ENCODE measurements at regions not wholly inside any gene's neighbourhood (a gene's known extent, or its start where the extent isn't known, plus 50 kb on each side); places are given as distances from the start of the nearest gene placed in this dataset.

GRCh38 chr4:35100932-35101331 lies 1143.4 kb downstream of the ARAP2 start:
- no peak for DNase-seq (ENCODE audit: low spot score)
- intact Hi-C loops (cut with DNase I): no loop called here

DNA sequence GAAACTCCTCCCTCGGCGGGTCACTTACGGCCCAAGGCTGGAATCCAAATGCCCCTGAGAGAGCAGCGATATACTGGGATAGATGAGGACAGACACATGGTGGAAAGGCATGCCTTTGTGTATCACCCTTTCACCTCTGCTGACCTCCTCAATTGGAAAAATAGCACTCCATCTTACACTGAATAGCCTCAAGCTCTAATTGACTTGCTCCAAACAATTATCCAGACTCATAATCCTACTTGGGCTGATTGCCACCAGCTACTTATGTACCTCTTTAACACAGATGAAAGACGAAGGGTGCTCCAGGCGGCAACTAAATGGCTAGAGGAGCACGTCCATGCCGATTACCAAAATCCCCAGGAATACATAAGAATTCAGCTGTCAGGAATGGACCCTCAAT lies 1142.2 kb downstream of the ARAP2 start:
- intact Hi-C loops (cut with DNase I): no loop called here
- DNase-seq (ENCODE audit: low spot score): no peak

DNA sequence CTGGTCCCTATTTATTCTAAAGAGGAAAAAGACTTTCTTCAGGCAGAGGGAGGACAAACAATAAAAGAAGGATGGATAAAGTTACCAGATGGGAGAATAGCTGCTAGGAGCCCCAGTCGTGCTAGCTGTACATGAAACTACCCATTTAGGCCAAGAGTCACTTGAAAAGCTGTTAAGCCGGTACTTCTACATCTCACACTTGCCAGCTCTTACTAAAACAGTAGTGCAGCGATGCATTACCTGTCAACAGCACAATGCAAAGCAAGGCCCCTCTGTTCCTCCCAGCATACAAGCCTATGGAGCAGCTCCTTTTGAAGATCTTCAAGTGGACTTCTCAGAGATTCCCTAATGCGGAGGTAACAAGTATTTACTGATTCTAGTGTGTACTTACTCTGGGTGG lies 1138.8 kb downstream of the ARAP2 start:
- intact Hi-C loops (cut with DNase I): no loop called here
- DNase-seq (ENCODE audit: low spot score): no peak

GRCh38 chr4:35106091-35106734 lies 1138.1 kb downstream of the ARAP2 start:
- intact Hi-C loops (cut with DNase I): no loop called here
- no peak for DNase-seq (ENCODE audit: low spot score)

DNA sequence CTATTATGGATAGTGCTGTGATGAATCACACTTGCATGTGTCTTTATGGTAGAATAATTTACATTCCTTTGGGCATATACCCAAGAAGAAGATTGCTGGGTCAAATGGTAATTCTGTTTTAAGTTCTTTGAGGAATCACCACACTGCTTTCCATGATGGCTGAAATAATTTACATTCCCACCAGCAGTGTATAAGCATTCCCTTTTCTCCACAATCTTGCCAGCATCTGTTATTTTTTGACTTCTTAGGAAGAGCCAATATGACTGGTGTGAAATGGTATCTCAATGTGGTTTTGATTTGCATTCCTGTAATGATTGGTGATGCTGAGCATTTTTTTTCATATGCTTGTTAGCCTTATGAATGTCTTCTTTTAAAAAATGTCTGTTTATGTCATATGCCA lies 1120.2 kb downstream of the ARAP2 start:
- DNase-seq (ENCODE audit: low spot score): no peak
- intact Hi-C loops (cut with DNase I): no loop called here

DNA sequence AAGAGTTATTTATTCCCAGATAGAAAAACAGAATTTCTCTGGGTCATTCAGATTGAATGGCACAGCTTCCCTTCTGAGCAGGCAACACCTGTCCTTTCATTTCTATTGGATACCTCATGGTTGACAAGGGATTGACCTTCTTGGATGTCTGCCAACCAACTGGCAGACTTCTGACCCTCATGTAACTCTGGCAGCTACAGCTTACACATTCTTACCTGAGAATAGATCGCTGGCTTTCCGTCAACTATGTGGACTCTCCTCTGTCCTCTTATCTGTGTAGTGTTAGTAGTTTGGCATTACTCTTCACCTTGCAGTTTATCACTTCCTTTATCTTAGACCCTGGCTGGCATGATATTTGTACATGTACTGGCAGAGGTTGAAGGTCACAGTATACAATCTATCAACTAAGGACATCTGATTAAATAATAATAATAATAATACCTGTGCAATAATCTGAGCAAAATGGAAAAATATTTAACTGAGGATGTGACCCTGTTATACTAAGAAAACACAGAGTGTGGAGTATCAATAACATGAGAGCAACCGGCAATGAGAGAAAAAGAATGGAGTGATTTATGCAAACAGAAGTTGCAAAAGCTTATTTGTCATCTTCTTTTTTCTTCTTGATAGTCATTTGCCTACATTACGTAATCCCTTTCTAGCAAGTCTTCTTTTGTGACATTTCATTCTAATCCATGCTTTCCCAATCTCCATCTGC lies 1118.2 kb downstream of the ARAP2 start:
- intact Hi-C loops (cut with DNase I): no loop called here
- DNase-seq (ENCODE audit: low spot score): no peak

DNA sequence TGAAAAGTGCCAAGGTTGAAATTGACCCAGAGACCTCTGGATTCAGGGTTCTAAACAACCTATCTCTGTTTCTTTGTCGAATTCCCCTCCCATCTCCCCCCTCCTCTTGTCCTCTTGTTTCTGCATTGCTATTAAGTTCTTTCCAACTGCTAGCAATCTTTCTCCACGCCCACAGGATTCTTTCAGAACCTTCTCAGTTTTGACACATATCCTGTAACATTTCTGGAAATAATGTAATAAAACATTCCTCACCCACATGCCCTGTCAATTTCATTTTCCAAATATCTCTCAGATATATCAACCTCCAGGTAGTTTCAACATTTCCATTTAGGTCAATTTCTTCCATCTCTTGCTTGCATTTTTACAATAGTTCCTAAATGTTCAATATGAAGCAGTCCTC lies 1105.9 kb downstream of the ARAP2 start:
- no peak for DNase-seq (ENCODE audit: low spot score)
- intact Hi-C loops (cut with DNase I): no loop called here

DNA sequence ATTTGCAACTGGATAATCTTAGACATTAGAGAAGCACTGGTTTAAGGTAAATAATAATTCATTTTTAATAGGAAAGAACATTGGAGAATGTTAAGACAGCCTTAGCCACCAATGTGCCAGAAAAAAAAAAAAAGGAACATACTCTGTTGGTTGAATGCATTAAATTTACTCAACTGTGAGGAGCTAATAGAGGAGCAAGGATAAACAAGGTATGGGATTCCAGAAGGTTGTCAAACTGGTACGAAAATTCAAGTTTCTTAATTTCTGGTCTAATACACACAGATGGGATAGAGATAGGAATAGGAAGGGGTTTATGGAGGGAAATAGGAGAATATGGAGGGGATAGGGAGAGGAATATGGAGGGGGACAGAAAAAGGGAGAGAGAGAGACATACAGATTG lies 1096.6 kb downstream of the ARAP2 start:
- intact Hi-C loops (cut with DNase I): no loop called here
- DNase-seq (ENCODE audit: low spot score): no peak

GRCh38 chr4:35151816-35152572 lies 1092.3 kb downstream of the ARAP2 start:
- DNase-seq (ENCODE audit: low spot score): no peak
- intact Hi-C loops (cut with DNase I): no loop called here

DNA sequence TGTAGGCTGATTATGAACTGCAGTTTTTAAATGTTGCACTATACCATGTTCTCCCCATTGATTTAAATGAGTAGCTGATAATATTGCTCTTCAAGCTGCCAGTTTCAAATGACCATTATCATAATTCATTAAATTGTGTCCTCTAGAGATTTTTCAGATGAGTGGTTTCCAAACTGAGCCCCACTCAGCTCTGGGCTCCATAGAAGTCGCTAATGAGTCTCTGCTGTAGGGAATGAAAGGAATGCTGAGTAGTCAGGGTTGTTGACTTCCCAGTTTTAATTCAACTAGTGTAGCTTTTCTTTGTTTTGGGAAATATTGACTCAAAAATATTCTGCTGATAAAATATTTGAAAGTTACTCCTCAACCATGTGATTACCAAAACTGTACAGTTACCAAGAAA lies 1081.1 kb downstream of the ARAP2 start:
- no peak for DNase-seq (ENCODE audit: low spot score)
- intact Hi-C loops (cut with DNase I): no loop called here

- no peak for DNase-seq (ENCODE audit: low spot score)
- intact Hi-C loops (cut with DNase I): no loop called here
Observed at GRCh38 chr4:35164063-35164462, 1080.3 kb downstream of the ARAP2 start.

GRCh38 chr4:35166466-35166865 lies 1077.8 kb downstream of the ARAP2 start:
- intact Hi-C loops (cut with DNase I): no loop called here
- no peak for DNase-seq (ENCODE audit: low spot score)

DNA sequence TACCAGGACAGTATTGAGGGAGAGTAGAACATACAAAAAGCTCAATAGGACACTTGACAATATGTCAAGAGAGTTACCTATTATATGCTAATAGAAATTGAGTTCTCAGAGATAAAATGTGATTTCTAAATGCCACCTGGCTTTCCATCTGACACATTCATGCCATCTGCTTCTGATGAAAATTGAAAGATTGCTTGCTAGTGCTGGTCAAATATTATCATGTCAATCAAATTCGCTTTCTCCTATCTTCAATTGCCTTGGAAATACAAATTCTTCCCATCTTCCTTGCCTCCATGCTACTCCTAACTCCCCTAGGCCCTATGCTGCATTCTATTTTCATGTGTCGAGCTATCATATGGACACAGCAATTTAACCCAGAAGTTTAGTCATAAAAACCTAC lies 1076.9 kb downstream of the ARAP2 start:
- DNase-seq (ENCODE audit: low spot score): no peak
- intact Hi-C loops (cut with DNase I): no loop called here

DNA sequence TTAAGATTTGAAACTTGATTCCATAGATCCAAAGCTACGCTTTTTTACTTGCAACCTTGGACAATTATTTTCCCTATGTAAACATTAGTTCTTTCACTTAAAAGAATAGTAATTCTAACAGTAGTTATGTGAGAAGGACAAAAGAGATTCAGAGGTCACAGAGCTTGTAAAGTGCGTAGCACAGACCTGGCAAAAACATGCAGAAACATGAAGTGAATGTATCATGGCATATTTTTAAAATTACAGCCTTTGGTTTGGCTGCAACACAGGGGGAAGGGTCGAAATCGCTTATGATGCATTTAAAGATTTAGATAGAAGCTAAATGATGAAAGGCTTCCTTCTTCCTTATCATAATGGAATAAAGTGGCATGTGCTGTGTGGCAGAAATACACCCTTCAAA lies 1068.8 kb downstream of the ARAP2 start:
- intact Hi-C loops (cut with DNase I): no loop called here
- DNase-seq (ENCODE audit: low spot score): no peak

DNA sequence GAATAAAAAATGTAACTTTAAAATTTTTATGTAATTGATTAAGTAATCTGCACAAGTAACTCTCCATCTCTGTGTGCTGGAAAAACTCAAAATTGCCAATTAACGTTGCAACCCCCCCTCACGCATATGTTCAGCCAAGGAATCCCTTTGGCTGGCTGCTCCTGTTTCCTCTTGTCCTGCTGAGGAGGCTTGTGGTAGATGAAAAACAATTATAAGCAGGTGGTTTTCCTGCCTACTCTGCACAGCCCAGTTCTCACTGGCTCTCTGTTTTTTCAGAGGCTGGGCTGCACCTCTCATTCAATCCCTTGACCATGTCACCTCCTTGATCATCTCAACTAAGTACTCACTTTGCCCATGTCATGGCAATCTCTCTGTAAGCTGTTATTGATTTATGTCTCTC lies 1068.4 kb downstream of the ARAP2 start:
- no peak for DNase-seq (ENCODE audit: low spot score)
- intact Hi-C loops (cut with DNase I): no loop called here

DNA sequence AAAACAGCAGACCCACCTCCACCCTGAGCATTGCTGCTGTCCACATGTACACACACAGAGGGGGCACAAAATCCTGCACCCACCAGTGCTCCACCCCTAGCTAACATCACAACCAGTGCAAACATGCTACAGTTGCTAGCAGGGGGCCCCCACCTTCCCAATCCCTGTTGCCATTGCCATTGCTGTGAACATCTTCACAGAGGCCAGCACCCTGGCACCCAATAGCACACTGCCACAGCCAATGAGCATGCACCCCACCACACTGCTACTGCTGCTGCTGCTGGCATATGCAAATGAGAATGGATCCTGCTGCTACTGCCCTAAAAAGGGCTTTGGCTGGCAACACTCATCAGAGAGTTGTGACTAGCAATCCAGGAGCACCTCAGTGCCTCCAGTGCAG lies 1061.9 kb downstream of the ARAP2 start:
- DNase-seq (ENCODE audit: low spot score): no peak
- intact Hi-C loops (cut with DNase I): no loop called here

DNA sequence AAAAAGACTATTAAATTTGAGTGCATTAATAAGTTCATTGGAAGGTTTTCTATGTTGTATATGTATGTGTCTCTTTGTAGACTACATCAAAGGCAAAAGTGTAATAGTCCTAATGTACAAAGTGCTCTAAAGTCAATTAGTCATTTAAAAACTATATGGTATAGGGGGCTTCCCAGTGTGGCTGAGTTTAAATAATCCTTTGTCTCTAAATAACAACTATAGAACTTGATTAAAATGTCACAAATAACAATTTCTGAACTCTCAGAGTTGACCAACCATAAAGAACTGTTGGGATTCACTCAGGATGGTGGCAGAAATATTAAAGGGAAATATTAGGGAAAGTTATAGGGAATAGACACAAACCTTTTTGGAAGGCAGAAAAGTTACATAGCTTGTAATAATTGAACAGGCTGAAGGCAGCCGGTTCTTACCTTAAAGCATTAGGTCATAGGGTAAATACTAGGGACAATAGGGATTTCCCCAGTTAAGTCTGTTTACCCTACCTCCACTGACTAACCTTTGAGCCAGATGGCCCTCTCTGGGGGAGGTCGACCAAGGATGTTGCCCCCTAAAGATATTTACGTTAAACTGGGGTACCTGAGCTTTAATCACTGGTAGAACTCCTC lies 1054.2 kb downstream of the ARAP2 start:
- no peak for DNase-seq (ENCODE audit: low spot score)
- intact Hi-C loops (cut with DNase I): no loop called here

DNA sequence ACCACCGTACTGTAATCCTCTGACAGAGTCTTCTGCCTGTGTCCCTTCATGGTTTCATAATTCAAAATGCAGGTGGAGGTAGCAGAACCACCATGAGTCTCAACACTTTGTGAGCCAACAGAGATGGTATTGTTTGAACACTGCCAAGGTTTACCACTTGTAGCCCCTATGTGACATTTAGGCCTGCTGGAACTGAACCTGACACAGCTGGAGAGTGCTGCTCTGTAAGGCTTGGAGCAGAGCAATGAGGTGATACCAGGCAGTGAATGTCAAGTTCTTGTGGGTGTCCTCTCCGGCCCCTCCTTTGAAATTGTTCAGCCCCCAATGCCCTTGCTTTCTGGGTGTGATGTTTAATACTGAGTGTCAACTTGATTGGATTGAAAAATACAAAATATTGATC lies 1042.9 kb downstream of the ARAP2 start:
- intact Hi-C loops (cut with DNase I): no loop called here
- DNase-seq (ENCODE audit: low spot score): no peak

- DNase-seq (ENCODE audit: low spot score): no peak
- intact Hi-C loops (cut with DNase I): no loop called here
Observed at GRCh38 chr4:35216636-35217035, 1027.7 kb downstream of the ARAP2 start.

- no peak for DNase-seq (ENCODE audit: low spot score)
Observed at GRCh38 chr4:35217331-35217730, 1027.0 kb downstream of the ARAP2 start.

GRCh38 chr4:35228313-35228712 lies 1016.0 kb downstream of the ARAP2 start:
- DNase-seq (ENCODE audit: low spot score): no peak
- intact Hi-C loops (cut with DNase I): no loop called here

More at GRCh38 chr4:35217331-35217730, 1027.0 kb downstream of the ARAP2 start:
- intact Hi-C loops (cut with DNase I): no loop called here

All from cardiac septum (tissue), 1 donor.